ENCODE measurements at regions not wholly inside any gene's neighbourhood (a gene's known extent, or its start where the extent isn't known, plus 50 kb on each side); places are given as distances from the start of the nearest gene placed in this dataset.

DNA sequence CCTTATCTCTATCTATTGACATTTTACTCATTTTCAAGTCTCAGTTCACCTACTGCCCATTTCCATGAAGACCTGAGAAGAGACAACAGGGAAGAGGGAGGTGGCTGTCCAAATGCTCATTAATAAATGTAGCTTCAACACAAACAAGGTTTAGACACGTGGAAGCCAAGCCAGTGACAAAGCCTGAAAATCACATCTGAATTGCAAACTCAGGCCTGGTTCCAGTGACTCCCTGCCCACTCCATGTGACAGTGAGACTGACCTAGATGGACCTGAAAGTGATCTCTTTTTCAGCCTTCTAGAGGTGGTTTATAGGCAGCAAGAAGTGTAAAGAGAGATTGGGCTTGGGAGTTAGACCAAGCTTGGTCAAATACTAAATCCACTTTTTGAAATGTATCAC is 126.6 kb upstream of the BCL6 start:
- no peak overlapping the region for H3K4me2 ChIP-seq (ENCODE audit: control insufficient read depth, insufficient read depth)
- no peak overlapping the region for H3K4me3 ChIP-seq
- TF ChIP-seq ZNF622 (IDR thresholded peaks at IDR 0.05) (no peak), NFYA (IDR thresholded peaks at IDR 0.05; ENCODE audit: borderline replicate concordance, low read depth, low read length) (no peak), POLR2AphosphoS5 (IDR thresholded peaks at IDR 0.05; ENCODE audit: low read length) (no peak), MEF2B (IDR thresholded peaks at IDR 0.05; ENCODE audit: partially characterized antibody, poor library complexity, severe bottlenecking) (no peak), IKZF2 (IDR thresholded peaks at IDR 0.05) (no peak), ZZZ3 (IDR thresholded peaks at IDR 0.05; ENCODE audit: control insufficient read depth, insufficient read length, low read depth) (no peak), NFXL1 (IDR thresholded peaks at IDR 0.05; ENCODE audit: borderline replicate concordance) (no peak), YY1 (IDR thresholded peaks at IDR 0.05; ENCODE audit: low read depth, low read length) (no peak), CHD1 (IDR thresholded peaks at IDR 0.05; ENCODE audit: low read depth, low read length) (no peak), SRF (IDR thresholded peaks at IDR 0.05; ENCODE audit: low read depth in 2 of 2, low read length in 2 of 2) (no peak), HDAC6 (IDR thresholded peaks at IDR 0.05; ENCODE audit: unreplicated experiment) (no peak), PML (IDR thresholded peaks at IDR 0.05; ENCODE audit: low read length) (no peak)
- TF ChIP-seq, protein P1, sequence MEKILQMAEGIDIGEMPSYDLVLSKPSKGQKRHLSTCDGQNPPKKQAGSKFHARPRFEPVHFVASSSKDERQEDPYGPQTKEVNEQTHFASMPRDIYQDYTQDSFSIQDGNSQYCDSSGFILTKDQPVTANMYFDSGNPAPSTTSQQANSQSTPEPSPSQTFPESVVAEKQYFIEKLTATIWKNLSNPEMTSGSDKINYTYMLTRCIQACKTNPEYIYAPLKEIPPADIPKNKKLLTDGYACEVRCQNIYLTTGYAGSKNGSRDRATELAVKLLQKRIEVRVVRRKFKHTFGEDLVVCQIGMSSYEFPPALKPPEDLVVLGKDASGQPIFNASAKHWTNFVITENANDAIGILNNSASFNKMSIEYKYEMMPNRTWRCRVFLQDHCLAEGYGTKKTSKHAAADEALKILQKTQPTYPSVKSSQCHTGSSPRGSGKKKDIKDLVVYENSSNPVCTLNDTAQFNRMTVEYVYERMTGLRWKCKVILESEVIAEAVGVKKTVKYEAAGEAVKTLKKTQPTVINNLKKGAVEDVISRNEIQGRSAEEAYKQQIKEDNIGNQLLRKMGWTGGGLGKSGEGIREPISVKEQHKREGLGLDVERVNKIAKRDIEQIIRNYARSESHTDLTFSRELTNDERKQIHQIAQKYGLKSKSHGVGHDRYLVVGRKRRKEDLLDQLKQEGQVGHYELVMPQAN (conservative IDR thresholded peaks at IDR 0.05) = no peak
- TF ChIP-seq, protein P2, sequence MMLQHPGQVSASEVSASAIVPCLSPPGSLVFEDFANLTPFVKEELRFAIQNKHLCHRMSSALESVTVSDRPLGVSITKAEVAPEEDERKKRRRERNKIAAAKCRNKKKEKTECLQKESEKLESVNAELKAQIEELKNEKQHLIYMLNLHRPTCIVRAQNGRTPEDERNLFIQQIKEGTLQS (IDR thresholded peaks at IDR 0.05; ENCODE audit: borderline replicate concordance, extremely low read depth, low read depth, low read length) = no peak
- TF ChIP-seq, protein P3, sequence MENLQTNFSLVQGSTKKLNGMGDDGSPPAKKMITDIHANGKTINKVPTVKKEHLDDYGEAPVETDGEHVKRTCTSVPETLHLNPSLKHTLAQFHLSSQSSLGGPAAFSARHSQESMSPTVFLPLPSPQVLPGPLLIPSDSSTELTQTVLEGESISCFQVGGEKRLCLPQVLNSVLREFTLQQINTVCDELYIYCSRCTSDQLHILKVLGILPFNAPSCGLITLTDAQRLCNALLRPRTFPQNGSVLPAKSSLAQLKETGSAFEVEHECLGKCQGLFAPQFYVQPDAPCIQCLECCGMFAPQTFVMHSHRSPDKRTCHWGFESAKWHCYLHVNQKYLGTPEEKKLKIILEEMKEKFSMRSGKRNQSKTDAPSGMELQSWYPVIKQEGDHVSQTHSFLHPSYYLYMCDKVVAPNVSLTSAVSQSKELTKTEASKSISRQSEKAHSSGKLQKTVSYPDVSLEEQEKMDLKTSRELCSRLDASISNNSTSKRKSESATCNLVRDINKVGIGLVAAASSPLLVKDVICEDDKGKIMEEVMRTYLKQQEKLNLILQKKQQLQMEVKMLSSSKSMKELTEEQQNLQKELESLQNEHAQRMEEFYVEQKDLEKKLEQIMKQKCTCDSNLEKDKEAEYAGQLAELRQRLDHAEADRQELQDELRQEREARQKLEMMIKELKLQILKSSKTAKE (IDR thresholded peaks at IDR 0.05; ENCODE audit: low read depth, poor library complexity, severe bottlenecking) = no peak
- TF ChIP-seq, protein P4, sequence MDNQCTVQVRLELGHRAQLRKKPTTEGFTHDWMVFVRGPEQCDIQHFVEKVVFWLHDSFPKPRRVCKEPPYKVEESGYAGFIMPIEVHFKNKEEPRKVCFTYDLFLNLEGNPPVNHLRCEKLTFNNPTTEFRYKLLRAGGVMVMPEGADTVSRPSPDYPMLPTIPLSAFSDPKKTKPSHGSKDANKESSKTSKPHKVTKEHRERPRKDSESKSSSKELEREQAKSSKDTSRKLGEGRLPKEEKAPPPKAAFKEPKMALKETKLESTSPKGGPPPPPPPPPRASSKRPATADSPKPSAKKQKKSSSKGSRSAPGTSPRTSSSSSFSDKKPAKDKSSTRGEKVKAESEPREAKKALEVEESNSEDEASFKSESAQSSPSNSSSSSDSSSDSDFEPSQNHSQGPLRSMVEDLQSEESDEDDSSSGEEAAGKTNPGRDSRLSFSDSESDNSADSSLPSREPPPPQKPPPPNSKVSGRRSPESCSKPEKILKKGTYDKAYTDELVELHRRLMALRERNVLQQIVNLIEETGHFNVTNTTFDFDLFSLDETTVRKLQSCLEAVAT (IDR thresholded peaks at IDR 0.05) = no peak
- ATAC-seq = no peak
- H3K27me3 ChIP-seq (replicated peaks in 1 of 2; ENCODE audit: control insufficient read depth in 2 of 2, insufficient read depth in 2 of 2, low read length in 1 of 2) = no peaks in the 10 kb centered on the region; a peak in 1 of 4 replicates
- intact Hi-C loops (cut with micrococcal nuclease; ENCODE audit: unreplicated experiment) (no loop called here), in situ Hi-C loops (cut with MboI) (no loop called here)
- no peak overlapping the region for H2AFZ ChIP-seq (ENCODE audit: control insufficient read depth, low read depth, low read length)
- no peak for FAIRE-seq
- WGBS (ENCODE audit: insufficient coverage, insufficient replicate concordance, low lambda C conversion rate, missing lambda C conversion rate) = 11% methylated on average over 1 of the region's 1 CpG
- no peaks in the 10 kb centered on the region for H4K20me1 ChIP-seq (ENCODE audit: control insufficient read depth, insufficient read depth)
- no peaks in the 10 kb centered on the region for H3K79me2 ChIP-seq (ENCODE audit: control insufficient read depth, insufficient read depth, low read length)
- ChIA-PET SMC1A (ENCODE audit: uncharacterized antibody, unreplicated experiment) (interaction anchor here (0.8 kb wide), 1 partner anchor 29 kb away, joined by 3 read pairs; no protein-coding TSS in a partner anchor), CTCF (no interaction called here), RAD21 (ENCODE audit: unreplicated experiment) (no interaction called here), POLR2A (no interaction called here)
- H3K9me3 ChIP-seq (replicated peaks; ENCODE audit: control insufficient read depth, insufficient read depth, low read length) = no peaks in the 10 kb centered on the region
- no peaks in the 10 kb centered on the region for H3K4me1 ChIP-seq (ENCODE audit: control insufficient read depth, insufficient read depth, low read length)
- BruUV-seq (replicated peaks) = no TSS peak
- no peak for DNase-seq (ENCODE audit: low read depth, low spot score)
- H3K9ac ChIP-seq (ENCODE audit: control insufficient read depth, insufficient read depth, low read length) = no peak overlapping the region
- no peak overlapping the region for H3K27ac ChIP-seq (ENCODE audit: control insufficient read depth, insufficient read depth)
- no peaks in the 10 kb centered on the region for H3K36me3 ChIP-seq (ENCODE audit: control insufficient read depth in 2 of 2, insufficient read depth in 2 of 2, low read length in 1 of 2)
